Thyroid gland (tissue), 4 donors: ENCODE measurements at regions not wholly inside any gene's neighbourhood (a gene's known extent, or its start where the extent isn't known, plus 50 kb on each side); places are given as distances from the start of the nearest gene placed in this dataset.
"Not testable (repeated sequence)": the region's sequence is repeated elsewhere in the genome, so short reads cannot be mapped to it uniquely, and the experiment has no call there.

Source experiments
- DNase-seq, 2 donors: peaks; one replicate each; pipeline ENCODE4 v3.0.0-alpha.2; 2019
- H3K27ac ChIP-seq, 3 donors: fragments of 200-600 bp; sonication (generic); 1 replicate in 2 of 3; 2 replicates in 1 of 3; pipeline ENCODE4 v1.5.1; 2016 to 2019; ENCODE audit warnings: mild to moderate bottlenecking in 1 of 3, moderate library complexity in 1 of 3
- H3K27me3 ChIP-seq: fragments of 200-600 bp; sonication (generic); one replicate; pipeline ENCODE4 v1.5.1; 2019
- H3K36me3 ChIP-seq, 2 donors: fragments of 200-600 bp; sonication (generic); one replicate each; pipeline ENCODE4 v1.5.1; 2016 to 2019
- H3K4me1 ChIP-seq, 2 donors: fragments of 200-600 bp; sonication (generic); one replicate each; pipeline ENCODE4 v1.5.1; 2017 to 2019
- H3K4me3 ChIP-seq, 3 donors: fragments of 200-600 bp; sonication (generic); replicated peaks in 1 of 3; 1 replicate in 2 of 3; 2 replicates in 1 of 3; pipeline ENCODE4 v1.5.1; 2016; ENCODE audit warnings: mild to moderate bottlenecking in 1 of 3
- H3K9me3 ChIP-seq: fragments of 200-600 bp; sonication (generic); one replicate; pipeline ENCODE4 v1.5.1; 2017
- POLR2A ChIP-seq, 2 donors: fragments of 450-650 bp; IDR thresholded peaks; one replicate each; pipeline ENCODE4 v1.6.1; 2017; ENCODE audit warnings: antibody characterized with exemption in 2 of 2, mild to moderate bottlenecking in 2 of 2, moderate library complexity in 1 of 2
- WGBS, 2 donors: methylation state at CpG; one replicate each; pipeline ENCODE4 v1.1.5; 2017; 5-methylcytosine and 5-hydroxymethylcytosine counted together
- intact Hi-C: fragments of 100-400 bp; cut with DNase I; formaldehyde crosslinking; loops from one replicate; pipeline ENCODE4 v1.15.1; 2023
- TF ChIP-seq, protein P1 (sequence below), 6 experiments: fragments of 200-600 bp in 3 of 6; fragments of 450-650 bp in 3 of 6; sonication (generic) in 3 of 6; IDR thresholded peaks; one replicate each; pipeline ENCODE4 v1.5.1; 2016 to 2019; ENCODE audit warnings: antibody characterized with exemption in 6 of 6, mild to moderate bottlenecking in 2 of 6, inconsistent platforms in 1 of 6, moderate library complexity in 1 of 6

- TF ChIP-seq, protein P1, sequence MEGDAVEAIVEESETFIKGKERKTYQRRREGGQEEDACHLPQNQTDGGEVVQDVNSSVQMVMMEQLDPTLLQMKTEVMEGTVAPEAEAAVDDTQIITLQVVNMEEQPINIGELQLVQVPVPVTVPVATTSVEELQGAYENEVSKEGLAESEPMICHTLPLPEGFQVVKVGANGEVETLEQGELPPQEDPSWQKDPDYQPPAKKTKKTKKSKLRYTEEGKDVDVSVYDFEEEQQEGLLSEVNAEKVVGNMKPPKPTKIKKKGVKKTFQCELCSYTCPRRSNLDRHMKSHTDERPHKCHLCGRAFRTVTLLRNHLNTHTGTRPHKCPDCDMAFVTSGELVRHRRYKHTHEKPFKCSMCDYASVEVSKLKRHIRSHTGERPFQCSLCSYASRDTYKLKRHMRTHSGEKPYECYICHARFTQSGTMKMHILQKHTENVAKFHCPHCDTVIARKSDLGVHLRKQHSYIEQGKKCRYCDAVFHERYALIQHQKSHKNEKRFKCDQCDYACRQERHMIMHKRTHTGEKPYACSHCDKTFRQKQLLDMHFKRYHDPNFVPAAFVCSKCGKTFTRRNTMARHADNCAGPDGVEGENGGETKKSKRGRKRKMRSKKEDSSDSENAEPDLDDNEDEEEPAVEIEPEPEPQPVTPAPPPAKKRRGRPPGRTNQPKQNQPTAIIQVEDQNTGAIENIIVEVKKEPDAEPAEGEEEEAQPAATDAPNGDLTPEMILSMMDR (IDR thresholded peaks at IDR 0.05): no peak
- TF ChIP-seq POLR2A (IDR thresholded peaks at IDR 0.05): no peak
- Histone ChIP-seq H3K27ac (no peak overlapping the region), H3K36me3 (no peaks in the 10 kb centered on the region), H3K27me3 (no peaks in the 10 kb centered on the region), H3K4me3 (no peak overlapping the region), H3K4me1 (no peaks in the 10 kb centered on the region), H3K9me3 (no peaks in the 10 kb centered on the region)
- DNase-seq: no peak
- intact Hi-C loops: no loop called here
- WGBS, 2 donors: 51 to 53% methylated on average over 2 of the region's 2 CpGs
Measured at GRCh38 chr16:72590151-72590937, 418.4 kb upstream of the PMFBP1 start.

DNA sequence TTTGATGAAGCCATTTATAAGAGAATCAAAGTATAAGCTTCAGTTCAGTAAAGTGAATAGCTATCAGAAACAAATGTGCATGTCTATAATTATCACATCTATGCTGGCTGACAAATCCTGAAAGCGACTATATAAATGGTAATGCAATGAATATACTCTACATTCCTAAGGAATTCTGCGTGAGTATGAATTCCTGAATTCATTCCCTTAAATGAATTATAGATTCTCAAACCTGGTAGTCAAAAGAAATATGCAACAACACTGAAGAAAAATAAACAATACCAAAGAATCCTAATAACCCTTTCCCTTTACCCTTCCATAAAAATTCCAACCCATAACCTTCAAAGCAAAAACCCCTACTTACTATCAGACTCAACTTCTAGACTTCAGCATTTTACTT, 416.6 kb upstream of the PMFBP1 start:
- H3K9me3 ChIP-seq: no peaks in the 10 kb centered on the region
- WGBS, 2 donors: 91 to 92% methylated on average over 2 of the region's 2 CpGs
- no peak for DNase-seq
- H3K4me3 ChIP-seq: no peak overlapping the region
- no peaks in the 10 kb centered on the region for H3K4me1 ChIP-seq
- TF ChIP-seq, protein P1 (IDR thresholded peaks at IDR 0.05): no peak
- no peak for TF ChIP-seq POLR2A (IDR thresholded peaks at IDR 0.05)
- H3K27me3 ChIP-seq: no peaks in the 10 kb centered on the region
- no peak overlapping the region for H3K27ac ChIP-seq
- intact Hi-C loops: no loop called here
- H3K36me3 ChIP-seq: no peaks in the 10 kb centered on the region

DNA sequence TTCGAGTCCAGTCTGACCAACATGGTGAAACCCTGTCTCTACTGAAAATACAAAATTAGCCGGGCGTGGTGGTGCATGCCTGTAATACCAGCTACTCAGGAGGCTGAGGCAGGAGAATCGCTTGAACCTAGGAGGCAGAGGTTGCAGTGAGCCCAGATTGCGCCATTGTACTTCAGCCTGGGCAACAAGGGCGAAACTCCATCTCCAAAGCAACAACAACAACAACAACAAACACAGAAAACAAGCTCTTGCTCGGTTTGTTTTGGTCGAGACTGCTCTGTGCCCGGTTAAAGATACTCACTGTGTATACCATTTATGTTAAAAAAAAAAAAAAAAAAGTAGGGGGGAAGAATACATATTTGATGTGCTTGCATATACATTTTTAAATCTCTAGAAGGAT, 406.1 kb upstream of the PMFBP1 start:
- H3K27ac ChIP-seq, H3K4me1 ChIP-seq, DNase-seq, H3K4me3 ChIP-seq, H3K9me3 ChIP-seq, intact Hi-C loops, H3K36me3 ChIP-seq, H3K27me3 ChIP-seq: not testable (repeated sequence)
- WGBS, 2 donors: 94 to 95% methylated on average over 9 of the region's 9 CpGs

- no peak for DNase-seq
- TF ChIP-seq, protein P1 (IDR thresholded peaks at IDR 0.05): no peak
- TF ChIP-seq POLR2A (IDR thresholded peaks at IDR 0.05): no peak
- intact Hi-C loops: no loop called here
Measured at GRCh38 chr16:72576189-72576588, 404.2 kb upstream of the PMFBP1 start.

DNA sequence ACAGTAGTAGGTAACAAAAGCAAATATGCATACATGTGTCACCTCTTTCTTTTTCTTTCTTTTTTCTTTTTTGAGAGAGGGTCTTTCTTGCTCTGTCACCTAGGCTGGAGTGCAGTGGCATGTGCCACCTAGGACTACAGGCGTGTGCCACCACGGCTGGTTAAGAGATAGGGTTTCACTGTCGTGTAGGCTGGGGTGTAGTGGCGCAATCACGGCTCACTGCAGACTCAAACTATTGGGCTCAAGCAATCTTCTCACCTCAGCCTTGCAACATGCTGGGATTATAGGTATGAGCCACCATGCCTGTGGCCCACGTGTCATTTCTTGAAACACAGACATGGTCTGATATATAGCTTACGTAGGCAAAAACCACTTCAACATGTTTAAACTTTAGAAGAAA, 397.7 kb upstream of the PMFBP1 start:
- intact Hi-C loops: no loop called here
- Histone ChIP-seq H3K9me3 (no peaks in the 10 kb centered on the region), H3K36me3 (no peaks in the 10 kb centered on the region), H3K4me3 (no peak overlapping the region), H3K27me3 (no peaks in the 10 kb centered on the region), H3K27ac (no peak overlapping the region), H3K4me1 (no peaks in the 10 kb centered on the region)
- TF ChIP-seq, protein P1 (IDR thresholded peaks at IDR 0.05): no peak
- TF ChIP-seq POLR2A (IDR thresholded peaks at IDR 0.05): no peak
- WGBS, 2 donors: 95 to 96% methylated on average over 7 of the region's 7 CpGs
- no peak for DNase-seq

More at GRCh38 chr16:72576189-72576588, 404.2 kb upstream of the PMFBP1 start:
- no peaks in the 10 kb centered on the region for H3K27me3 ChIP-seq
- H3K36me3 ChIP-seq: no peaks in the 10 kb centered on the region
- no peaks in the 10 kb centered on the region for H3K4me1 ChIP-seq
- H3K4me3 ChIP-seq: no peak overlapping the region
- WGBS, 2 donors: 92 to 98% methylated on average over 3 of the region's 3 CpGs
- no peak overlapping the region for H3K27ac ChIP-seq
- H3K9me3 ChIP-seq: no peaks in the 10 kb centered on the region
